ENCODE measurements at regions not wholly inside any gene's neighbourhood (a gene's known extent, or its start where the extent isn't known, plus 50 kb on each side); places are given as distances from the start of the nearest gene placed in this dataset.

GRCh38 chr6:134734312-134734869, 215.5 kb downstream of the ALDH8A1 start:
- DNase-seq (ENCODE audit: low read depth): no peak
- H3K4me3 ChIP-seq (ENCODE audit: low read depth, low read length): no peak overlapping the region
- no peak for TF ChIP-seq CTCF (IDR thresholded peaks at IDR 0.05; ENCODE audit: insufficient read depth, low read depth, low read length, missing control alignments)

DNA sequence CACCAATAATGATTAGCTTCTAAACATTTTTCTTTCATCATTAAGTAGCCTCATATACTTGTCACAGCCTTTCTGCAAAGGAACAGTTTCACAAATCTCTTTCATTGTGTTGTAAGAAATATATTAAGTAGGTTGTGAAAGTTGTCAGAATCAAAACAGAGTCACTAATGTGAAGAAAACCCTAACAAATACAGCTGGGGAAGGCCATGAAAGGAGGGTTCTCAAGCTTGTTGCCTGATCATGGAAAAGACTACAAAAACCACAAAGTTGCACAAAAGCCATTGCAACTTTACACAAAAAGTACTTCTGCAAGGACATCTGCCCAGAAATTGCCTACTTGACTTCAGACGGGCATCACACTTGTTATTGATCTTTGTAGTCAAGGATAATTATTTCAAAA, 216.1 kb downstream of the ALDH8A1 start:
- TF ChIP-seq CTCF (IDR thresholded peaks at IDR 0.05; ENCODE audit: insufficient read depth, low read depth, low read length, missing control alignments): no peak

DNA sequence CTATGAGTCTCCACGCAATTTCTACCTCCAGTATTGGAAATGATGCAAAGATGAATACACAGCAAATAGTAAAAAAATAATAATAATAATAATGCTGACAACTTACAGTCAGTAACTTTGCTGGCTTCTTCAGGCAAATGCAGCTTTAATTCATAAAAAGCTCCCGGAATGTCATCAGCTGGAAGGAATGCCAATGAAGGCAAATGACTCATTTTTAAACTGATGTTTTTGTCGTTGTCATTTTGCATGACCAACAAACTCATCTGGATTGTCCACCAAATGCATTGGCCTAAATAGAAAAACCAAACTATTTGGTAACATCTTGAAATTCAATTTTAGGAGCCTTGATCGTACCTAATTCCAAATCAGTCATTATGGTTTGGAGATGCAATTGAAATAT, 217.1 kb downstream of the ALDH8A1 start:
- no peak for DNase-seq (ENCODE audit: low read depth)
- no peak for TF ChIP-seq CTCF (IDR thresholded peaks at IDR 0.05; ENCODE audit: insufficient read depth, low read depth, low read length, missing control alignments)
- no peak overlapping the region for H3K4me3 ChIP-seq (ENCODE audit: low read depth, low read length)

More for the DNA sequence above, 216.1 kb downstream of the ALDH8A1 start:
- no peak for DNase-seq (ENCODE audit: low read depth)
- no peak overlapping the region for H3K4me3 ChIP-seq (ENCODE audit: low read depth, low read length)

DNA sequence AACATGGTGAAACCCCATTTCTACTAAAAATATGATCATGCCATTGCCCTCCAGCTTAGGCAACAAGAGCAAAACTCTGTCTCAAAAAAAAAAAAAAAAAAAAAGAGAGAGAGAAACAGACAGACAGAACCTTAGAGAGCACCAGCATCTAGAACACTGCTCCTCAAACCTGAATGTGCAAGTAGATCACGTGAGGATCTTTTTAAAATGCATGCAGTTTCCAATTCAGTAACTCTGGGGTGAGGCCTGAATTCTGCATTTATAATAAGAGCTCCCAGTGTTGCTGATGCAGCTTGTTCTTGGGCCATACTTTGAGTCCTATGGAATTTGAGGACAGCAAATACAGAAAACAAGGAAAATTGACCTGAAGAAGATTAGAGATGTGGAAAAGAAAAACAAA, 218.3 kb downstream of the ALDH8A1 start:
- no peak for DNase-seq (ENCODE audit: low read depth)
- TF ChIP-seq CTCF (IDR thresholded peaks at IDR 0.05; ENCODE audit: insufficient read depth, low read depth, low read length, missing control alignments): no peak
- H3K4me3 ChIP-seq (ENCODE audit: low read depth, low read length): no peak overlapping the region

DNA sequence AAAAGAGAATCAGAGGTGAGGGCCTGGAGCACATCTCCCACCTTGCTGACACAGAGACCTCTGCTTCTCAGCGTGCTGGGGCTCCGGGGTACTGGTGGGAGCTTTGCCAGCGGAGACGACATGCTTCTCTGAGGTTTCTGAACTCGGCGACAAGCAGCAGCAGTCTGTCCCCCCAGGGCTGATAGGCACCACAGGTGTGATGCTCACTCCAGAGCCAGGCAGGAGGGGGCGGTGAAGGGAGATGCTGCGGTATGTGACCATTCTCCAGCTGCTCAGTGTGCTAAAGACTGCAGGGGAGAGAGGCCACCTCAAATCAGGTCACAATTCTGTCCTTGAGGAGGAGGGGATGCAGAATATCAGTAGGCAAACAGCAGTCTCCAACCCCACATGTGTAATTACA, 219.9 kb downstream of the ALDH8A1 start:
- no peak overlapping the region for H3K4me3 ChIP-seq (ENCODE audit: low read depth, low read length)
- no peak for TF ChIP-seq CTCF (IDR thresholded peaks at IDR 0.05; ENCODE audit: insufficient read depth, low read depth, low read length, missing control alignments)
- no peak for DNase-seq (ENCODE audit: low read depth)

- TF ChIP-seq CTCF (IDR thresholded peaks at IDR 0.05; ENCODE audit: insufficient read depth, low read depth, low read length, missing control alignments): no peak
- no peak for DNase-seq (ENCODE audit: low read depth)
- no peak overlapping the region for H3K4me3 ChIP-seq (ENCODE audit: low read depth, low read length)
Observed at GRCh38 chr6:134729561-134729960, 220.3 kb downstream of the ALDH8A1 start.

DNA sequence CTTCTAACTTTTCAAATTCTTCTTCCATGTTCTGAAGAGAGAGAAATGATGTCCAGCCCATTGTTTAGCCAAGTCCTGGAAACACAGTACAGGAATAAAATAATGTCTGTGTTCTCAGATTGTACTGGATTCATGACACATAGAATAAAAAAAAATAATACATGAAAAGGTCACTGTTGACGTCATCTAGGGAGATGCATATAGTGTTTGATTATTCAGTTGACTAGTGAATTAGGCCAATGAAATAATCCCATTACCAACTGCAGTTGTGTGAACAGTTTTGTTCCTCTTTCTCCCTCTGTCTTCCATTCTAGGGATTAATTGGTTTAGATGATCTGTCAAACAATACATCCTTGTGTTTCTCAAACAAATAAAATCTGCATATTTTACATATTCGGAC, 222.8 kb downstream of the ALDH8A1 start:
- DNase-seq (ENCODE audit: low read depth): no peak

More for the DNA sequence above, 222.8 kb downstream of the ALDH8A1 start:
- TF ChIP-seq CTCF (IDR thresholded peaks at IDR 0.05; ENCODE audit: insufficient read depth, low read depth, low read length, missing control alignments): no peak
- no peak overlapping the region for H3K4me3 ChIP-seq (ENCODE audit: low read depth, low read length)
